ENCODE measurements at regions not wholly inside any gene's neighbourhood (a gene's known extent, or its start where the extent isn't known, plus 50 kb on each side); places are given as distances from the start of the nearest gene placed in this dataset.
"Not testable (repeated sequence)": the region's sequence is repeated elsewhere in the genome, so short reads cannot be mapped to it uniquely, and the experiment has no call there.

- H3K4me1 Mint-ChIP-seq: no peaks in the 10 kb centered on the region
- H3K36me3 Mint-ChIP-seq: no peaks in the 10 kb centered on the region
- H3K9me3 Mint-ChIP-seq: no peaks in the 10 kb centered on the region
- no peak for DNase-seq
- H3K4me3 Mint-ChIP-seq: no peak overlapping the region
- no peak overlapping the region for H3K27ac Mint-ChIP-seq
- peaks cover 8% of the 10 kb centered on the region for H3K27me3 Mint-ChIP-seq
These were observed 81.5 kb upstream of the KCNAB1 start for GRCh38 chr3:156038869-156039268.

GRCh38 chr3:156040041-156040440, 80.3 kb upstream of the KCNAB1 start:
- Mint-ChIP-seq H3K4me3 (no peak overlapping the region), H3K9me3 (no peaks in the 10 kb centered on the region), H3K4me1 (no peaks in the 10 kb centered on the region), H3K27ac (no peak overlapping the region), H3K27me3 (peaks cover 13% of the 10 kb centered on the region), H3K36me3 (no peaks in the 10 kb centered on the region)
- no peak for DNase-seq

GRCh38 chr3:156041216-156041841, 79.0 kb upstream of the KCNAB1 start:
- not testable (repeated sequence) for H3K36me3 Mint-ChIP-seq, H3K4me3 Mint-ChIP-seq, H3K4me1 Mint-ChIP-seq, DNase-seq, H3K27ac Mint-ChIP-seq, H3K9me3 Mint-ChIP-seq, H3K27me3 Mint-ChIP-seq

GRCh38 chr3:156041856-156042255, 78.5 kb upstream of the KCNAB1 start:
- not testable (repeated sequence) for H3K9me3 Mint-ChIP-seq, H3K27me3 Mint-ChIP-seq, H3K36me3 Mint-ChIP-seq, H3K27ac Mint-ChIP-seq, H3K4me1 Mint-ChIP-seq, DNase-seq, H3K4me3 Mint-ChIP-seq

- H3K27ac Mint-ChIP-seq, H3K4me1 Mint-ChIP-seq, H3K36me3 Mint-ChIP-seq, H3K9me3 Mint-ChIP-seq, H3K4me3 Mint-ChIP-seq: not testable (repeated sequence)
- peaks cover 14% of the 10 kb centered on the region for H3K27me3 Mint-ChIP-seq
- peak; percentile 47 for DNase-seq
These were observed 76.3 kb upstream of the KCNAB1 start for GRCh38 chr3:156043832-156044633.

DNA sequence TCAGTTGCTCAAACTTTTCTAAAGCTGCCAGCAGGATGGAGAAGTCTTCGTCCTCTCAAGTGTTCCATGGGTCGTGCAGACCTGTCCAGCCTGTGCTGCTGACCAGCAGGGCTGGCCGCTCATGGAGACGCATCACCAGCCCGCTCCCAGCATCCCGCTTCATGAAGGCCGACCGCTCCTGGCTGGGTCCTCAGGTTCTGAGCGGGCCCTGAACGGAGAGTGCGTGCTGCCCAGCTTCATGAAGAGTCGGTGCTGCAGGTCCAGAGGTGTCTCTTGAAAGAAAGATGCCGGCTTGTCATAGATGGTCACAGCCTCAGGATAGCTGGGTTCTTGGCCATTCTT, 75.8 kb upstream of the KCNAB1 start:
- H3K4me3 Mint-ChIP-seq: no peak overlapping the region
- no peak for DNase-seq
- H3K36me3 Mint-ChIP-seq: no peaks in the 10 kb centered on the region

GRCh38 chr3:156048483-156048882, 71.9 kb upstream of the KCNAB1 start:
- not testable (repeated sequence) for H3K36me3 Mint-ChIP-seq, H3K4me3 Mint-ChIP-seq, H3K27ac Mint-ChIP-seq, H3K4me1 Mint-ChIP-seq, H3K9me3 Mint-ChIP-seq, DNase-seq
- peaks cover 14% of the 10 kb centered on the region for H3K27me3 Mint-ChIP-seq

More for the DNA sequence above, 75.8 kb upstream of the KCNAB1 start:
- Mint-ChIP-seq H3K9me3 (no peaks in the 10 kb centered on the region), H3K27ac (no peak overlapping the region), H3K27me3 (peaks cover 14% of the 10 kb centered on the region), H3K4me1 (no peaks in the 10 kb centered on the region)

DNA sequence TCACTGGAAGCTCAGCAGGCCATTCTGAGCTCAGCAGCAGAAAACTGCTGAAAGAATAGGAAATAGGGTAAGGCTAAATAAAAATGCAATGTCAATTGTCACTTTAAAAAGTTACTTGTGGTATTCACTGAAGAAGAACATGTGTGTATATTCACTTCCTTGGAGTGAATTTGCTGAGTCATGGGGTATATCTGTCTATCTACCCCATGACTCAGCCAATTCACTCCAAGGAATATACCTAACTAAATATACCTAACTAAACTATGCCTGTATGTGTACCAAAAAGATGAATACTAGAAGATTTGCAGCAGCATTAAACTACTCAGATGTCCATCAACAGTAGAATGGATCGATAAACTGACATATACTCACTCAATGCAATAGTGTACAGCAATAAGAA, 69.5 kb upstream of the KCNAB1 start:
- Mint-ChIP-seq H3K9me3 (no peaks in the 10 kb centered on the region), H3K4me1 (peaks cover 1% of the 10 kb centered on the region)

GRCh38 chr3:156051651-156052050, 68.7 kb upstream of the KCNAB1 start:
- Mint-ChIP-seq H3K36me3 (no peaks in the 10 kb centered on the region), H3K4me3 (no peak overlapping the region), H3K27ac (no peak overlapping the region), H3K27me3 (peaks cover 5% of the 10 kb centered on the region), H3K9me3 (no peaks in the 10 kb centered on the region), H3K4me1 (peaks cover 1% of the 10 kb centered on the region)
- no peak for DNase-seq

More for the DNA sequence above, 69.5 kb upstream of the KCNAB1 start:
- Mint-ChIP-seq H3K27ac (no peak overlapping the region), H3K27me3 (peaks cover 5% of the 10 kb centered on the region), H3K4me3 (no peak overlapping the region), H3K36me3 (no peaks in the 10 kb centered on the region)
- no peak for DNase-seq

DNA sequence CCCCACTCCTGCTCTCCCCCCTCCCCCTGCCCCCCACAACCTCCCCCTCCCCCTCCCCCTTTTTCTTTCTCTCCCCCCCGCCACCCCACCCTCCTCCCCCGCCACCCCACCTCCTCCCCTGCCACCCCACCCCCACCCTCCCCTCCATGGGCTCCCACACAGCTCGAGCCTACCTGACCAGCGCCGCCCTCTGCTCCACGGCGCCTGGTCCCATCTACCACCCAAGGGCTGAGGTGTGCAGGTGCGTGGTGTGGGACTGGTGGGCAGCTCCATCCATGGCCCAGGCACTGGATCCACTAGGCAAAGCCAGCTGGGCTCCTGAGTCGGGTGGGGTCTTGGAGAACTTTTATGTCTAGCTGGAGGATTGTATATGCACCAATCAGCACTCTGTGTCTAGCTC, 68.3 kb upstream of the KCNAB1 start:
- Mint-ChIP-seq H3K27ac (no peak overlapping the region), H3K9me3 (no peaks in the 10 kb centered on the region), H3K27me3 (peaks cover 8% of the 10 kb centered on the region), H3K4me3 (no peak overlapping the region), H3K36me3 (no peaks in the 10 kb centered on the region), H3K4me1 (peaks cover 1% of the 10 kb centered on the region)
- no peak for DNase-seq

GRCh38 chr3:156059950-156060501, 60.4 kb upstream of the KCNAB1 start:
- Mint-ChIP-seq H3K9me3 (no peaks in the 10 kb centered on the region), H3K4me3 (no peak overlapping the region), H3K27ac (no peak overlapping the region), H3K4me1 (no peaks in the 10 kb centered on the region), H3K27me3 (peaks cover 10% of the 10 kb centered on the region), H3K36me3 (no peaks in the 10 kb centered on the region)
- no peak for DNase-seq

DNA sequence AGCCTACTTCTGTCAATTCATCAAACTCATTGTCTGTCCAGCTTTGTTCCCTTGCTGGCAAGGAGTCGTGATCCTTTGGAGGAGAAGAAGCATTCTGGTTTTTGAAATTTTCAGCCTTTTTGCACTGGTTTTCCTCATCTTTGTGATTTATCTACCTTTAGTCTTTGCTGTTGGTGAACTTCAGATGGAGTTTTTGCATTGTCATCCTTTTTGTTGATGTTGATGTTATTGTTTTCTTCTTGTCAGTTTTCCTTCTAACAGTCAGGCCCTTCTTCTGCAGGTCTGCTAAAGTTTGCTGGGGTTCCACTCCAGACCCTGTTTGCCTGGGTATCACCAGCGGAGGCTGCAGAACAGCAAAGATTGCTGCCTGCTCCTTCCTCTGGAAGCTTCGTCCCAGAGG, 52.2 kb upstream of the KCNAB1 start:
- not testable (repeated sequence) for H3K4me3 Mint-ChIP-seq, H3K27me3 Mint-ChIP-seq, H3K27ac Mint-ChIP-seq, H3K36me3 Mint-ChIP-seq, H3K4me1 Mint-ChIP-seq, DNase-seq, H3K9me3 Mint-ChIP-seq

- DNase-seq: no peak
- Mint-ChIP-seq H3K27ac (no peak overlapping the region), H3K9me3 (no peaks in the 10 kb centered on the region)
These were observed 50.4 kb upstream of the KCNAB1 start for GRCh38 chr3:156070028-156070427.

More at GRCh38 chr3:156070028-156070427, 50.4 kb upstream of the KCNAB1 start:
- Mint-ChIP-seq H3K4me3 (no peak overlapping the region), H3K27me3 (peaks cover 12% of the 10 kb centered on the region), H3K36me3 (no peaks in the 10 kb centered on the region), H3K4me1 (no peaks in the 10 kb centered on the region)
